Dendritic cell treated with granulocyte-macrophage colony-stimulating factor and Interleukin-4, amounts not matched to agents 40 ng/mL and 50 ng/mL, for 4 days (primary cell): ENCODE measurements at regions not wholly inside any gene's neighbourhood (a gene's known extent, or its start where the extent isn't known, plus 50 kb on each side); places are given as distances from the start of the nearest gene placed in this dataset.

ENCODE experiments used
- H3K27ac Mint-ChIP-seq: one replicate; pipeline ENCODE4 v1.8.0; 2022; ENCODE audit warnings: mild to moderate bottlenecking, mixed read lengths
- H3K27me3 Mint-ChIP-seq: one replicate; pipeline ENCODE4 v1.8.0; 2022; ENCODE audit warnings: mild to moderate bottlenecking, mixed read lengths
- H3K36me3 Mint-ChIP-seq: one replicate; pipeline ENCODE4 v1.8.0; 2022; ENCODE audit warnings: low read depth, mixed read lengths
- H3K4me1 Mint-ChIP-seq: one replicate; pipeline ENCODE4 v1.8.0; 2022; ENCODE audit warnings: low read depth, mixed read lengths
- H3K4me3 Mint-ChIP-seq: one replicate; pipeline ENCODE4 v1.8.0; 2022; ENCODE audit warnings: mild to moderate bottlenecking, moderate library complexity, mixed read lengths
- H3K9me3 Mint-ChIP-seq: one replicate; pipeline ENCODE4 v1.8.0; 2022; ENCODE audit warnings: mixed read lengths
- intact Hi-C: fragments of 100-400 bp; cut with micrococcal nuclease; formaldehyde crosslinking; loops from one replicate; pipeline ENCODE4 v1.15.0; 2022

DNA sequence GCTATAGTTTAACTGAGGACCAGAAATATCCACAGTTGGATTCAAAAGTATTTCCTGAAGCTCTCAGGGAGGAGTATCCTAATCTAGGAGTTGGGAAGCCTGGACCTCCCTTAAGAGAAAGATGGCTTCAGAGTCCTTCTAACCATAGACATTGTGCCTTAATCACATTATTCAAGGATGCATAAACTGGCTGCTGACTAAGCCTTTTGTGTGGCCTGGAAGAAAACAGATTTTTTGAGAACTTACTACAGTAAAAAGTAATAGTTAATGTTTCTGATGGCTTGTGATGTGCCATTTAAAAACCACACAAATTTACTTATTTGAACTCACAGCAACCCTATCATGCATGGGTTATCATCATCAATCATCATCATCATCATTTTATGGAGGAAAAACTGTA lies 126.2 kb upstream of the RPL38 start:
- intact Hi-C loops = no loop called here
- Mint-ChIP-seq H3K4me1 (no peaks in the 10 kb centered on the region), H3K4me3 (no peak overlapping the region), H3K27me3 (peaks cover 16% of the 10 kb centered on the region), H3K9me3 (no peaks in the 10 kb centered on the region), H3K36me3 (no peaks in the 10 kb centered on the region), H3K27ac (no peak overlapping the region)

DNA sequence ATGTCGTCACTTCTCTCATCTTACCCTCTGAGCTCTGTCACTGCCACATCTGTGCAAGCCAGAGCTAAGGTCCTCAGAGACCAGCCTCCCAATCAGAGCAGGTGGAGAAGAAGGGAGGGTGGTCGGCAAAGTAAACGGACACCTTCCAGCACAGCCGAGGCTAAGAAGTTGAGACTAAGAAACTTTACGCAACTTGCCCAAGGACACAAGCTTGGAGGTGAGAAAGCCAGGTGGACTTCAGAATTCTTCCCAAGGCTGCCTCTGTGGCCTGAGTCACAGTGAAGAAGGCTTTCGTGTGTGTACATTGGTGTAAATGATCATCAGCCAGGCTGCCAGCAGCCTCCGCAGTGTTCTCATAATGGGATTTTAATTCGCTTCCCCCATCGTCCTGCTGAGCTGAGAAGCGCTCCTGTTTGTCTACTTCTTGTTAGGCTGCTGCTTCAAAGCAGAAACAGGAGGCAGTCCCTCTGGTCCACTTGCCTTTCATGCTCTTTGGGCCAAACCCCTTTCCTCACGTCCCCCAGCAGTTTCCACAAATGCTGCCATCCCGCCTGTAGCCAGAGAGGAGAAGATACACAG lies 125.0 kb upstream of the RPL38 start:
- Mint-ChIP-seq H3K4me3 (no peak overlapping the region), H3K27me3 (peaks cover 25% of the 10 kb centered on the region), H3K4me1 (no peaks in the 10 kb centered on the region), H3K9me3 (no peaks in the 10 kb centered on the region), H3K27ac (no peak overlapping the region), H3K36me3 (no peaks in the 10 kb centered on the region)
- intact Hi-C loops = no loop called here

GRCh38 chr17:74079537-74080300 lies 123.8 kb upstream of the RPL38 start:
- peaks cover 2% of the 10 kb centered on the region for H3K9me3 Mint-ChIP-seq
- H3K27me3 Mint-ChIP-seq = peaks cover 25% of the 10 kb centered on the region
- intact Hi-C loops = no loop called here
- no peak overlapping the region for H3K4me3 Mint-ChIP-seq
- H3K27ac Mint-ChIP-seq = no peak overlapping the region
- H3K4me1 Mint-ChIP-seq = no peaks in the 10 kb centered on the region
- H3K36me3 Mint-ChIP-seq = no peaks in the 10 kb centered on the region

GRCh38 chr17:74080656-74081582 lies 122.6 kb upstream of the RPL38 start:
- Mint-ChIP-seq H3K27me3 (peaks cover 28% of the 10 kb centered on the region), H3K9me3 (peaks cover 14% of the 10 kb centered on the region)
- intact Hi-C loops = no loop called here

GRCh38 chr17:74082886-74083285 lies 120.6 kb upstream of the RPL38 start:
- peaks cover 29% of the 10 kb centered on the region for H3K27me3 Mint-ChIP-seq
- H3K4me1 Mint-ChIP-seq = no peaks in the 10 kb centered on the region
- intact Hi-C loops = no loop called here
- no peak overlapping the region for H3K4me3 Mint-ChIP-seq
- H3K9me3 Mint-ChIP-seq = peaks cover 14% of the 10 kb centered on the region
- no peak overlapping the region for H3K27ac Mint-ChIP-seq
- H3K36me3 Mint-ChIP-seq = no peaks in the 10 kb centered on the region

More at GRCh38 chr17:74080656-74081582, 122.6 kb upstream of the RPL38 start:
- no peak overlapping the region for H3K27ac Mint-ChIP-seq
- H3K4me1 Mint-ChIP-seq = no peaks in the 10 kb centered on the region
- no peak overlapping the region for H3K4me3 Mint-ChIP-seq
- no peaks in the 10 kb centered on the region for H3K36me3 Mint-ChIP-seq

GRCh38 chr17:74083321-74083720 lies 120.2 kb upstream of the RPL38 start:
- intact Hi-C loops = no loop called here
- Mint-ChIP-seq H3K36me3 (no peaks in the 10 kb centered on the region), H3K27me3 (peaks cover 28% of the 10 kb centered on the region), H3K27ac (no peak overlapping the region), H3K9me3 (peaks cover 14% of the 10 kb centered on the region), H3K4me1 (no peaks in the 10 kb centered on the region), H3K4me3 (no peak overlapping the region)

DNA sequence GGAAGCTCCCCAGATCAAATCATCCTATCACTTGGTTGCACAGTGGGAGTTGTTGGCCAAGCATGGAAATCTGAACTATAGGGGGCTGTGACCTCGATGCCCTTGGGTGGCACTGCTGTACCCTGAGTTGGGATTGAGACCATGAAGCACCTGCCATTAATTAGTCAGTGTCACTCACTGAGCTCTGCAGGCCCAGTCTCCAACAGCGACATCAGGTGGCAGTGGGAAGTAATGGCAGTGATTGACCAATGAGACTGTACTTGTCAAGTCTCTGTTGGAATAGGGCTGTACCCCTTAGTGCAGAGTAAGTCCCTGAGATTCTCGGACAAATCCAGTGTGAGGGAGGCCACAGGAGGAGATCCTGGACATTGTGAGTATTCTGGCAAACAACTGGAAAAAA lies 118.0 kb upstream of the RPL38 start:
- Mint-ChIP-seq H3K9me3 (peaks cover 14% of the 10 kb centered on the region), H3K36me3 (no peaks in the 10 kb centered on the region), H3K4me3 (no peak overlapping the region), H3K4me1 (no peaks in the 10 kb centered on the region), H3K27me3 (peaks cover 25% of the 10 kb centered on the region), H3K27ac (no peak overlapping the region)
- intact Hi-C loops = no loop called here

GRCh38 chr17:74087002-74087585 lies 116.4 kb upstream of the RPL38 start:
- Mint-ChIP-seq H3K27ac (no peak overlapping the region), H3K27me3 (peaks cover 20% of the 10 kb centered on the region), H3K36me3 (no peaks in the 10 kb centered on the region), H3K4me3 (no peak overlapping the region), H3K9me3 (peaks cover 14% of the 10 kb centered on the region), H3K4me1 (no peaks in the 10 kb centered on the region)
- intact Hi-C loops = no loop called here

DNA sequence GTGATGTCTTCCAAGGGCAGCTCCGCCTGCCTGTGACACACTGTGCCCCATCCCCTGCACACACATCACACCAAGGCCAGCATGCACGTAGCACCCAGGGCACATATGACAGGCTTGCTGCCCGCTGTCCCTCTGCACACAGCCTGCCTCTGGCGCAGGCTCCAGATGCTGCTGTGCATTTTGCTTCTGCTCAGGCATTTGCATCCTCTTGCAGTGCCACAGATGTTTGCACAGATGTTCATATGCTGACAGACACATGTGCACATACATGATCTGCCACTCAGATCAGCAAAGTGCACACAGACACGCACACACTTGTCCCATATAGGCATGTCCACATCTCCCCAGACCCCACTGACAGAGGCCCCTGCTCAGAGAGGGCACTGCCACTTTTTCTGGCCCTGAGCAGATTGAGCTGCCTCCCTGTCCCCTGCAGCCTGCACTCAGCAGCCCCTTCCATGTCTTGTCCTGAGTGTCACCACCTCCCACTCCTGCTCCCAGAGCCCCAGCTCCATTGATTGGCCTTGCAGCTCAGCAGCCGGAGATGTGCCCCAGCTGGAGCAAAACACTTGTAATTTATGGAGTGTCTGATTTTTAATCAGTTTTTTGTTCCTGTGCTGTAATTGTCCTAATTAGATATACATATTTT lies 115.1 kb upstream of the RPL38 start:
- intact Hi-C loops = no loop called here
- Mint-ChIP-seq H3K4me1 (no peaks in the 10 kb centered on the region), H3K4me3 (no peak overlapping the region), H3K36me3 (no peaks in the 10 kb centered on the region), H3K27ac (no peak overlapping the region), H3K27me3 (peaks cover 10% of the 10 kb centered on the region), H3K9me3 (peaks cover 14% of the 10 kb centered on the region)

DNA sequence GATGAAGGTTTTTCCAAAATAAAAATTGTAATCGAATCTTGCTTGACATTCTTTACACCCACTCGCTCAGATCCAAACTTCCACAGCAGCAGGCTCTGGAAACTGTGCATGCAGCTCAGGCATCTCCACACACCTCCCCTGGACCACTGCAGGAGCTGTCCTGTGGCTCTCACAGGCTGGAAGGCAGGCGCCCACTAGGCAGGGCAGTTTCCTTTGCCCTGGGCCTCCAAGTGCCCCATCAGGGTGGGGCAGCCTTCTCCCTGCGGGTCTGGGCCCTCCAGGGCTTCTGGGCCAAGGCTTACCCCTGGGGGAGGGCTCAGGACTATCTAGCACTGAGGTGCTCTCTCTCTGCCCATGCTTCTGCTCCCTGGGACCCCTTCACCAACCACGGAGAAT lies 114.5 kb upstream of the RPL38 start:
- Mint-ChIP-seq H3K27me3 (peaks cover 10% of the 10 kb centered on the region), H3K36me3 (no peaks in the 10 kb centered on the region), H3K27ac (no peak overlapping the region), H3K4me1 (no peaks in the 10 kb centered on the region), H3K9me3 (peaks cover 14% of the 10 kb centered on the region), H3K4me3 (no peak overlapping the region)
- intact Hi-C loops = no loop called here

- H3K27ac Mint-ChIP-seq = no peak overlapping the region
- intact Hi-C loops = no loop called here
- H3K27me3 Mint-ChIP-seq = peaks cover 10% of the 10 kb centered on the region
Observed at GRCh38 chr17:74089380-74089779, 114.1 kb upstream of the RPL38 start.

GRCh38 chr17:74089869-74090464 lies 113.5 kb upstream of the RPL38 start:
- H3K4me3 Mint-ChIP-seq = no peak overlapping the region
- H3K27me3 Mint-ChIP-seq = peaks cover 8% of the 10 kb centered on the region
- no peak overlapping the region for H3K27ac Mint-ChIP-seq
- no peaks in the 10 kb centered on the region for H3K36me3 Mint-ChIP-seq
- H3K9me3 Mint-ChIP-seq = peaks cover 10% of the 10 kb centered on the region
- intact Hi-C loops = loop anchor here (1.0 to 2.0 kb wide), 2 partner anchors 86 to 111 kb away; no protein-coding TSS in a partner anchor
- H3K4me1 Mint-ChIP-seq = no peaks in the 10 kb centered on the region

More at GRCh38 chr17:74089380-74089779, 114.1 kb upstream of the RPL38 start:
- Mint-ChIP-seq H3K4me3 (no peak overlapping the region), H3K4me1 (no peaks in the 10 kb centered on the region), H3K36me3 (no peaks in the 10 kb centered on the region), H3K9me3 (peaks cover 14% of the 10 kb centered on the region)

DNA sequence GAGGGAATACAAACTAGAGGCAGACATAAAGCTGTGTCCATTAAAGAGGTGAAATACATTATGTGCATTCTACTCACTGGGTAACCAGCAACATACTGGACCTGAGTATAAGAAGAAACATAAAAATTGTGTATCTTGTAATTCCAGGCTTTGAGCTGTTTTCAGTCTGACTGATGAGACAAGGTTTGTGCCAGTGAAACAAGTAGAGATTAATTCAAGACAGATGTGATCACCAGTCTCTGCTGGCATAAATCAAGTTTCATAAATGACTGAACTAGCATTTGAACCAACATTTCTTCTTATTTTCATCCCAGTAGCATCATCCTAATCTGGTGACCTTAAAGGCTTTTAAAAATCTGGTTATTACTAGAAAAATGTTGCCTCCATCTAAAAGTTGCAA lies 108.8 kb upstream of the RPL38 start:
- Mint-ChIP-seq H3K36me3 (no peaks in the 10 kb centered on the region), H3K9me3 (no peaks in the 10 kb centered on the region), H3K4me1 (no peaks in the 10 kb centered on the region), H3K4me3 (no peak overlapping the region), H3K27ac (no peak overlapping the region), H3K27me3 (peaks cover 3% of the 10 kb centered on the region)
- intact Hi-C loops = no loop called here
